ENCODE measurements at regions not wholly inside any gene's neighbourhood (a gene's known extent, or its start where the extent isn't known, plus 50 kb on each side); places are given as distances from the start of the nearest gene placed in this dataset.

DNA sequence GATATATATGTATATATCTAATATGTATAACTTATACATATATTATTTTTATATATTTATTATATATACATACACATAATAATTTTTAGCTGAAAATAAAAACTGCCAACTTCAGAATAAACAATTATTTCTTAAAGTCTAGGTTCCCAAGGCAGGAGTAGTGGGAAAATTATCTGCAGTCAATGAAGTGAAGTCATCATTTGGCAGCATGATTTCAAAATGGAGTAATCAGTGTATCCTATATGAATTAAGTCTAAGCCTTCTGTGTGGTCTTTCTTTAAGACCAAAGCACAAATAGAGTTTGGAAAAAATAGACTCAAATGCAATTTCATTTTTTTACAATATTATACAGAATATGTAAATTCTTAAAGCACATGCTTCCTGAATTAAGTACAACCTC is 251.0 kb downstream of the SAMD5 start:
- peaks cover 0 to 7% (median 0%) of the 10 kb centered on the region in 4 donors for H3K9me3 ChIP-seq
- DNase-seq (ENCODE audit: low spot score in 2 of 2): no peak
- TF ChIP-seq, protein P1, sequence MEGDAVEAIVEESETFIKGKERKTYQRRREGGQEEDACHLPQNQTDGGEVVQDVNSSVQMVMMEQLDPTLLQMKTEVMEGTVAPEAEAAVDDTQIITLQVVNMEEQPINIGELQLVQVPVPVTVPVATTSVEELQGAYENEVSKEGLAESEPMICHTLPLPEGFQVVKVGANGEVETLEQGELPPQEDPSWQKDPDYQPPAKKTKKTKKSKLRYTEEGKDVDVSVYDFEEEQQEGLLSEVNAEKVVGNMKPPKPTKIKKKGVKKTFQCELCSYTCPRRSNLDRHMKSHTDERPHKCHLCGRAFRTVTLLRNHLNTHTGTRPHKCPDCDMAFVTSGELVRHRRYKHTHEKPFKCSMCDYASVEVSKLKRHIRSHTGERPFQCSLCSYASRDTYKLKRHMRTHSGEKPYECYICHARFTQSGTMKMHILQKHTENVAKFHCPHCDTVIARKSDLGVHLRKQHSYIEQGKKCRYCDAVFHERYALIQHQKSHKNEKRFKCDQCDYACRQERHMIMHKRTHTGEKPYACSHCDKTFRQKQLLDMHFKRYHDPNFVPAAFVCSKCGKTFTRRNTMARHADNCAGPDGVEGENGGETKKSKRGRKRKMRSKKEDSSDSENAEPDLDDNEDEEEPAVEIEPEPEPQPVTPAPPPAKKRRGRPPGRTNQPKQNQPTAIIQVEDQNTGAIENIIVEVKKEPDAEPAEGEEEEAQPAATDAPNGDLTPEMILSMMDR (IDR thresholded peaks at IDR 0.05): no peak
- TF ChIP-seq POLR2A (IDR thresholded peaks at IDR 0.05): no peak
- TF ChIP-seq EP300 (IDR thresholded peaks at IDR 0.05): no peak
- H3K27ac ChIP-seq: no peak overlapping the region
- H3K4me3 ChIP-seq: no peak overlapping the region
- H3K36me3 ChIP-seq: no peaks in the 10 kb centered on the region
- no peaks in the 10 kb centered on the region for H3K4me1 ChIP-seq
- no peaks in the 10 kb centered on the region for H3K27me3 ChIP-seq

DNA sequence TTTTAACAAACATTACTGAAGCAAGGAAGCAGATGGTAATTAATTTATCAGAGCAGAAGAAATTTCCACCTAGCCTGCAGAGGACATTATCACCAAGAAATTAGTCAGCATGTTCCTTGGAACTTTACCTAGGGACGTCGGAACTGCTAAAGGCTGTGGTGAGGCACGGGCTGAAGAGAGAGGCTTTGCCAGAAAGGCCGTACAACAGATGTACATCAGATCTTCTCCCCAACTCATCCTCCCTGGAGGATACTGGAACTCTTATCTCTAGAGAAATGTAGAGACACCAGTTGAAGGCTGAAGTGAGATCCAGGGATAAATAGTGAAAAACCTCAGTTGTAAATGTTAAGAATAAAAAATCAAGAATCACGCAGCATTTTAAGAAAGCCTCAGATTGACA is 257.1 kb downstream of the SAMD5 start:
- TF ChIP-seq, protein P1 (IDR thresholded peaks at IDR 0.05): no peak
- no peak for TF ChIP-seq POLR2A (IDR thresholded peaks at IDR 0.05)
- TF ChIP-seq EP300 (IDR thresholded peaks at IDR 0.05): no peak
- Histone ChIP-seq H3K9me3 (peaks cover 0 to 4% (median 0%) of the 10 kb centered on the region in 4 donors), H3K27me3 (no peaks in the 10 kb centered on the region), H3K36me3 (no peaks in the 10 kb centered on the region), H3K27ac (no peak overlapping the region), H3K4me3 (no peak overlapping the region), H3K4me1 (no peaks in the 10 kb centered on the region)
- no peak for DNase-seq (ENCODE audit: low spot score in 2 of 2)
- WGBS, 2 donors: 67 to 68% methylated on average over 5 of the region's 5 CpGs

DNA sequence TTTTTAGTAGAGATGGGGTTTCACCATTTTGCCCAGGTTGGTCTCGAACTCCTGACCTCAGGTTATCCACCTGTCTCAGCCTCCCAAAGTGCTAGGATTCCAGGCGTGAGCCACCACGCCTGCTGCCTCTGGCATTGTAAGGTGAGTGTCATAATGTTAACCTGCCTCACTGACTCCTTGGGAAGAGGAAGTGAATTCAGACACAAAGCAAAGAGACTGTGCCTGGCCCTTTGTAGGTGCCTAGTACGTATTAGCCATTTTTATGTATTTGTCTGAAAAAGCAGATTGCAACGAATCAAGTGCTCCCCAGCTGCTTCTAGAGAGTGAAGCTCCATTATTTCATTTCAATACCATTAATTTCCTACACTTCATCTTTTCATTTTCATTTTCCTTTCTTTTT is 260.5 kb downstream of the SAMD5 start:
- no peak for DNase-seq (ENCODE audit: low spot score in 2 of 2)
- Histone ChIP-seq H3K27me3 (no peaks in the 10 kb centered on the region), H3K4me3 (no peak overlapping the region), H3K36me3 (no peaks in the 10 kb centered on the region), H3K4me1 (no peaks in the 10 kb centered on the region), H3K27ac (no peak overlapping the region), H3K9me3 (peaks cover 0 to 4% (median 0%) of the 10 kb centered on the region in 4 donors)
- WGBS, 2 donors: 93 to 94% methylated on average over 5 of the region's 5 CpGs
- TF ChIP-seq POLR2A (IDR thresholded peaks at IDR 0.05) (no peak), EP300 (IDR thresholded peaks at IDR 0.05) (no peak)
- TF ChIP-seq, protein P1 (IDR thresholded peaks at IDR 0.05): no peak

DNA sequence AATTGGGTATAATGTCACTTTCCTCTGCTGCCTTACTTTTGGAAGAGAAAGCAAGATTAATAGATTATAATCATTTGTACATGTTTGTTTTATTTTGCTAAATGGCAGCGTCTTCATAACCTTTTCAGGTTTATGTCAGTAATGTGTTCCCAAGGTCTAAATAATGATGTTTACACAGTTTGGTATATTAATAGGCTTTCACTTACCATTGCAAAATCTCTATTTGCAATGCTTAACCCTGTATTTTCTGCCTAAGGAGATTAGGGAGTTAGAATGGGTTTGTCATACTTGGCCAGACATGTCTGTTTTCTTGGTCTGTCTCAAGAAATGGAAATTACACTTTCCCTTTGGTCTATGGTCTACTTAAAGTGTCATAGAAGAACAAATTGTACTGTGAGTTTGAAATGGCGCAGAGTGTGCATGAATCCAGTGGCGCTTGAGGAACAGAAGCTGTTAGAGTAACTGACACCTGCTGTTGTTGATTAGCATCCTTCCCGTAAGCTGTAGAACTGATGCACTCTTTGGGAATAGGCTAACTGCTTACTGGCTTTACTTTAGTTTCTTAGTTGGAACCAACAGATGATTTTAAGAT is 261.1 kb downstream of the SAMD5 start:
- TF ChIP-seq POLR2A (IDR thresholded peaks at IDR 0.05): no peak
- TF ChIP-seq, protein P1 (IDR thresholded peaks at IDR 0.05): no peak
- no peak for TF ChIP-seq EP300 (IDR thresholded peaks at IDR 0.05)
- Histone ChIP-seq H3K4me3 (no peak overlapping the region), H3K27me3 (no peaks in the 10 kb centered on the region), H3K36me3 (no peaks in the 10 kb centered on the region), H3K27ac (no peak overlapping the region), H3K4me1 (no peaks in the 10 kb centered on the region), H3K9me3 (peaks cover 0 to 4% (median 0%) of the 10 kb centered on the region in 4 donors)
- 64 to 68% methylated on average over 4 of the region's 4 CpGs for WGBS, 2 donors
- DNase-seq (ENCODE audit: low spot score in 2 of 2): no peak

DNA sequence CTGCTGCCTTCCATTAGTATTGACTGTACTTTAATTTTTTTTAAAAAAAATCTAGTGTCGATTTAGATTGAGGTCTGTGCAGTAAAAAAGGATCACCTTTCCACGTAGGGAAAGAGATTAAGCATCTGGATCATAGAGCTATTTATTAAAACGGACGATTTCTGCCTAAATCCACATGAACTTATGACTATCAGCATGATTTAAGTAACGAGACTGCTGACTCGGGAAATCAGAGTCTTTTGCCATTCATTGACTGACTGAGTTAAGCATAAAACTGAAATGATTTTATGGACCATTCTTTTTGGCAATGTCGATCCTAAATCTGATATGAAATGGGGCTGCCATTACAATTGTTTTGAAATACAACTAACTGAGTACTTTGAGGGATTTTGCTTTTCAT is 261.7 kb downstream of the SAMD5 start:
- no peaks in the 10 kb centered on the region for H3K36me3 ChIP-seq
- H3K4me3 ChIP-seq: no peak overlapping the region
- peaks cover 0 to 4% (median 0%) of the 10 kb centered on the region in 4 donors for H3K9me3 ChIP-seq
- 74 to 84% methylated on average over 7 of the region's 7 CpGs for WGBS, 2 donors
- DNase-seq (ENCODE audit: low spot score in 2 of 2): no peak
- TF ChIP-seq POLR2A (IDR thresholded peaks at IDR 0.05) (no peak), EP300 (IDR thresholded peaks at IDR 0.05) (no peak)
- H3K27me3 ChIP-seq: no peaks in the 10 kb centered on the region
- H3K4me1 ChIP-seq: no peaks in the 10 kb centered on the region
- H3K27ac ChIP-seq: no peak overlapping the region

DNA sequence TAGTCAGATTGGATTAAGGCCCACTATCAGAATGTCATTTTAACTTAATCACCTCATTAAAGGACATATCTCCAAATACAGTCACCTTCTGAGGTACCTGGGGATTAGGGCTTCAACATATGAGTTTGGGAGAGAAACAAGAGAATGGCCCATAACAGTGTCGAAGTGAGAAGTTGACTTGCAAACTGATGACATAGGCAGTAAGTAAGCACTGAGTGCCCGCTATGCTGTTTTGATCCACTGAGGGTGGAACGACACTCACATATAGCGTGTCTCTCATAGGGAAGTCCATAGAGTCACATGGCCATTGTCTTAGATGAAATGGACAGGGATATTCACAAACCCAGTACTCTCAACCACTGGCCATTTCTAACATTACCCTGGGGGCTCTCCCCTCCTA is 264.2 kb downstream of the SAMD5 start:
- Histone ChIP-seq H3K27me3 (no peaks in the 10 kb centered on the region), H3K9me3 (no peaks in the 10 kb centered on the region), H3K36me3 (no peaks in the 10 kb centered on the region), H3K4me1 (no peaks in the 10 kb centered on the region), H3K4me3 (no peak overlapping the region), H3K27ac (no peak overlapping the region)
- no peak for TF ChIP-seq EP300 (IDR thresholded peaks at IDR 0.05)
- TF ChIP-seq POLR2A (IDR thresholded peaks at IDR 0.05): no peak
- TF ChIP-seq, protein P1 (IDR thresholded peaks at IDR 0.05): no peak
- 95 to 96% methylated on average over 4 of the region's 4 CpGs for WGBS, 2 donors
- DNase-seq (ENCODE audit: low spot score in 2 of 2): no peak

Measured in tibial nerve (tissue), 4 donors.